Fibroblast of skin of back (primary cell): ENCODE measurements at regions not wholly inside any gene's neighbourhood (a gene's known extent, or its start where the extent isn't known, plus 50 kb on each side); places are given as distances from the start of the nearest gene placed in this dataset.
"Not testable (repeated sequence)": the region's sequence is repeated elsewhere in the genome, so short reads cannot be mapped to it uniquely, and the experiment has no call there.

Source experiments
- DNase-seq: peaks from one replicate; pipeline ENCODE4 v3.0.0-alpha.2; 2013

GRCh38 chr2:76697439-76697838 lies 824.7 kb downstream of the LRRTM4 start:
- not testable (repeated sequence) for DNase-seq

GRCh38 chr2:76692908-76693307 lies 829.3 kb downstream of the LRRTM4 start:
- DNase-seq = no peak

- DNase-seq = no peak
Measured at GRCh38 chr2:76688732-76689131, 833.4 kb downstream of the LRRTM4 start.

GRCh38 chr2:76687923-76688322 lies 834.3 kb downstream of the LRRTM4 start:
- no peak for DNase-seq

GRCh38 chr2:76684756-76685155 lies 837.4 kb downstream of the LRRTM4 start:
- no peak for DNase-seq

GRCh38 chr2:76679025-76679396 lies 843.2 kb downstream of the LRRTM4 start:
- DNase-seq = no peak

GRCh38 chr2:76678383-76679024 lies 843.7 kb downstream of the LRRTM4 start:
- DNase-seq = no peak

- no peak for DNase-seq
Measured at GRCh38 chr2:76675212-76675611, 847.0 kb downstream of the LRRTM4 start.

- DNase-seq = no peak
Measured at GRCh38 chr2:76672798-76673197, 849.4 kb downstream of the LRRTM4 start.

- no peak for DNase-seq
Measured at GRCh38 chr2:76669966-76670465, 852.2 kb downstream of the LRRTM4 start.

- no peak for DNase-seq
Measured at GRCh38 chr2:76668279-76668678, 853.9 kb downstream of the LRRTM4 start.

GRCh38 chr2:76667821-76668271 lies 854.3 kb downstream of the LRRTM4 start:
- no peak for DNase-seq

- no peak for DNase-seq
Measured at GRCh38 chr2:76642129-76642528, 880.0 kb downstream of the LRRTM4 start.

- no peak for DNase-seq
Measured at GRCh38 chr2:76641506-76641905, 880.7 kb downstream of the LRRTM4 start.

- DNase-seq = no peak
Measured at GRCh38 chr2:76640905-76641304, 881.3 kb downstream of the LRRTM4 start.

- no peak for DNase-seq
Measured at GRCh38 chr2:76639171-76639680, 883.0 kb downstream of the LRRTM4 start.

- DNase-seq = no peak
Measured at GRCh38 chr2:76633276-76633921, 888.8 kb downstream of the LRRTM4 start.

GRCh38 chr2:76625101-76625500 lies 897.1 kb downstream of the LRRTM4 start:
- DNase-seq = no peak

- no peak for DNase-seq
Measured at GRCh38 chr2:76613330-76613729, 902.6 kb upstream of the GCFC2 start.

- no peak for DNase-seq
Measured at GRCh38 chr2:76612764-76613163, 902.0 kb upstream of the GCFC2 start.

- DNase-seq = no peak
Measured at GRCh38 chr2:76610451-76610850, 899.7 kb upstream of the GCFC2 start.

- peak; percentile 65 for DNase-seq
Measured at GRCh38 chr2:76599732-76600368, 889.1 kb upstream of the GCFC2 start.

- no peak for DNase-seq
Measured at GRCh38 chr2:76584474-76584873, 873.8 kb upstream of the GCFC2 start.

GRCh38 chr2:76579911-76580310 lies 869.2 kb upstream of the GCFC2 start:
- no peak for DNase-seq
